ENCODE measurements at regions not wholly inside any gene's neighbourhood (a gene's known extent, or its start where the extent isn't known, plus 50 kb on each side); places are given as distances from the start of the nearest gene placed in this dataset.

DNA sequence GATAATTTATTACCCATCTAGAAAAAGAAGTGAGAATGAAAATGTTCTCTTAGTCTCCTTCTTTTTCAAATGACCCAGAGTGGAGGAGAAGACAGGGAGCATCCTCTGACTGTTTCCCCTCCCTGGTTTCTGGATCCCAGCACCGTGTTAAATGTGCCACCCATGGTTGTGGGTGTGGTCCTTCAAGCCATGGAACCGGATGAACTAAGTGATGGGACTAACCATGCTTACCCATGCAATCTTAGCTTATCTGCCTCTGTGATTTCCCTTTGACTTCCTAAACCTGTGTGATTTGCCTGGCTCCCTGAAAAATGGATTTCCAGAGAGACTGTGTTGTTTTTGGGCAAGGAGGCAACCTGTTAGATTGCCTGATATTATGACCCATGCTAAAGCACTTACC, 437.1 kb downstream of the MAGEB5 start:
- TF ChIP-seq CTCF (IDR thresholded peaks at IDR 0.05) (no peak), EZH2phosphoT487 (IDR thresholded peaks at IDR 0.05) (no peak)

All from neural progenitor cell (in vitro differentiated cells).